HTR-8/SVneo (cell line): ENCODE measurements at regions not wholly inside any gene's neighbourhood (a gene's known extent, or its start where the extent isn't known, plus 50 kb on each side); places are given as distances from the start of the nearest gene placed in this dataset.

ENCODE experiments used
- DNase-seq: peaks from one replicate; pipeline ENCODE4 v3.0.0; 2011; ENCODE audit warnings: low spot score, mixed read lengths; ENCODE audit not compliant: insufficient read length
- FAIRE-seq: peaks from 2 replicates; lab custom pipeline; 2011; peaks lifted over from hg19 to GRCh38; lab: Jason Lieb, UNC

- no peak for DNase-seq
- FAIRE-seq: no peak
Observed at GRCh38 chr14:98945611-98946570, 326.1 kb downstream of the BCL11B start.

- DNase-seq: no peak
- no peak for FAIRE-seq
Observed at GRCh38 chr14:98946940-98947339, 325.1 kb downstream of the BCL11B start.

GRCh38 chr14:98947911-98948595 lies 323.9 kb downstream of the BCL11B start:
- no peak for DNase-seq
- no peak for FAIRE-seq

- no peak for DNase-seq
- no peak for FAIRE-seq
Observed at GRCh38 chr14:98949051-98949450, 322.9 kb downstream of the BCL11B start.

GRCh38 chr14:98949481-98950135 lies 322.4 kb downstream of the BCL11B start:
- FAIRE-seq: no peak
- no peak for DNase-seq

GRCh38 chr14:98950353-98950895 lies 321.6 kb downstream of the BCL11B start:
- no peak for DNase-seq
- no peak for FAIRE-seq

GRCh38 chr14:98951031-98951430 lies 321.0 kb downstream of the BCL11B start:
- DNase-seq (no peak), FAIRE-seq (no peak)

GRCh38 chr14:98951521-98952152 lies 320.4 kb downstream of the BCL11B start:
- FAIRE-seq (no peak), DNase-seq (no peak)

GRCh38 chr14:98952593-98953350 lies 319.2 kb downstream of the BCL11B start:
- FAIRE-seq: no peak
- no peak for DNase-seq

GRCh38 chr14:98953551-98954348 lies 318.2 kb downstream of the BCL11B start:
- no peak for DNase-seq

GRCh38 chr14:98954349-98955000 lies 317.5 kb downstream of the BCL11B start:
- FAIRE-seq: no peak

More at GRCh38 chr14:98953551-98954348, 318.2 kb downstream of the BCL11B start:
- FAIRE-seq: no peak

GRCh38 chr14:98955036-98955740 lies 316.8 kb downstream of the BCL11B start:
- DNase-seq: no peak
- FAIRE-seq: no peak

More at GRCh38 chr14:98954349-98955000, 317.5 kb downstream of the BCL11B start:
- no peak for DNase-seq

GRCh38 chr14:98955741-98956070 lies 316.3 kb downstream of the BCL11B start:
- FAIRE-seq (no peak), DNase-seq (no peak)

- FAIRE-seq: no peak
- DNase-seq: no peak
Observed at GRCh38 chr14:98956181-98956580, 315.8 kb downstream of the BCL11B start.

GRCh38 chr14:98956661-98957060 lies 315.3 kb downstream of the BCL11B start:
- FAIRE-seq: no peak

GRCh38 chr14:98957211-98958047 lies 314.6 kb downstream of the BCL11B start:
- no peak for DNase-seq
- FAIRE-seq: no peak

More at GRCh38 chr14:98956661-98957060, 315.3 kb downstream of the BCL11B start:
- DNase-seq: no peak
